ENCODE measurements at regions not wholly inside any gene's neighbourhood (a gene's known extent, or its start where the extent isn't known, plus 50 kb on each side); places are given as distances from the start of the nearest gene placed in this dataset.

- TF ChIP-seq ZNF462 (CRISPR knock-in tag; IDR thresholded peaks at IDR 0.05) (no peak), ZNF331 (CRISPR knock-in tag; IDR thresholded peaks at IDR 0.05; ENCODE audit: low read depth) (no peak), STAT1 (IDR thresholded peaks at IDR 0.05; ENCODE audit: unreplicated experiment) (no peak), CREB1 (CRISPR knock-in tag; IDR thresholded peaks at IDR 0.05; ENCODE audit: low read depth) (no peak), NANOG (IDR thresholded peaks at IDR 0.05; ENCODE audit: borderline replicate concordance) (no peak), JUNB (IDR thresholded peaks at IDR 0.05; ENCODE audit: unreplicated experiment) (no peak), CTCF (conservative IDR thresholded peaks at IDR 0.05; ENCODE audit: low read depth in 2 of 2) (no peak), EZH2phosphoT487 (IDR thresholded peaks at IDR 0.05; ENCODE audit: unreplicated experiment) (no peak), EZH2 (IDR thresholded peaks at IDR 0.05; ENCODE audit: low read depth, unreplicated experiment) (no peak), ZNF114 (CRISPR knock-in tag; IDR thresholded peaks at IDR 0.05) (no peak), POLR2AphosphoS5 (IDR thresholded peaks at IDR 0.05; ENCODE audit: low read depth) (no peak), REST (IDR thresholded peaks at IDR 0.05; ENCODE audit: unreplicated experiment) (no peak), ETS1 (IDR thresholded peaks at IDR 0.05) (no peak)
- H3K9me3 Mint-ChIP-seq: no peaks in the 10 kb centered on the region
- no peak overlapping the region for H3K27ac ChIP-seq (ENCODE audit: low read depth)
- no peaks in the 10 kb centered on the region for H4K20me1 ChIP-seq (replicated peaks; ENCODE audit: insufficient read depth)
- H3K4me1 Mint-ChIP-seq: no peaks in the 10 kb centered on the region
- no peaks in the 10 kb centered on the region; the same call in 1 of the 2 replicates for H3K27me3 ChIP-seq (ENCODE audit: insufficient read depth)
- H3K4me1 ChIP-seq (ENCODE audit: insufficient read depth): no peaks in the 10 kb centered on the region
- H3K27ac Mint-ChIP-seq: no peak overlapping the region
- no peaks in the 10 kb centered on the region for H3K27me3 Mint-ChIP-seq (ENCODE audit: insufficient read depth, low read depth, poor library complexity)
- no peaks in the 10 kb centered on the region for H3K36me3 ChIP-seq (ENCODE audit: insufficient read depth)
- no peak for ATAC-seq
- H3K4me2 ChIP-seq: no peak overlapping the region
- no peak overlapping the region for H3K4me3 Mint-ChIP-seq
- DNase-seq (ENCODE audit: low spot score): no peak
- no peak overlapping the region for H3K4me3 ChIP-seq
- no peaks in the 10 kb centered on the region for H3K36me3 Mint-ChIP-seq (ENCODE audit: low read depth)
- H3K9me2 ChIP-seq (ENCODE audit: insufficient read depth): peaks cover 25% of the 10 kb centered on the region
- no peak overlapping the region for H2AFZ ChIP-seq
- H3F3A ChIP-seq (replicated peaks; ENCODE audit: low read depth): no peaks in the 10 kb centered on the region
- H3K79me2 ChIP-seq (replicated peaks; ENCODE audit: insufficient read depth): no peaks in the 10 kb centered on the region
Observed at GRCh38 chr2:217691920-217692666, 310.7 kb downstream of the TNS1 start.
